HG02623 (cell line): ENCODE measurements at regions not wholly inside any gene's neighbourhood (a gene's known extent, or its start where the extent isn't known, plus 50 kb on each side); places are given as distances from the start of the nearest gene placed in this dataset.
A peak's percentile ranks its signal among the peaks of the same experiment; 100 is the strongest.
"Not testable (repeated sequence)": the region's sequence is repeated elsewhere in the genome, so short reads cannot be mapped to it uniquely, and the experiment has no call there.

Experiments
- ATAC-seq: cut with Tn5 transposase; IDR thresholded peaks from one replicate; pipeline ENCODE4 v1.9.1; 2021; ENCODE audit warnings: moderate library complexity; ENCODE audit not compliant: unreplicated experiment

DNA sequence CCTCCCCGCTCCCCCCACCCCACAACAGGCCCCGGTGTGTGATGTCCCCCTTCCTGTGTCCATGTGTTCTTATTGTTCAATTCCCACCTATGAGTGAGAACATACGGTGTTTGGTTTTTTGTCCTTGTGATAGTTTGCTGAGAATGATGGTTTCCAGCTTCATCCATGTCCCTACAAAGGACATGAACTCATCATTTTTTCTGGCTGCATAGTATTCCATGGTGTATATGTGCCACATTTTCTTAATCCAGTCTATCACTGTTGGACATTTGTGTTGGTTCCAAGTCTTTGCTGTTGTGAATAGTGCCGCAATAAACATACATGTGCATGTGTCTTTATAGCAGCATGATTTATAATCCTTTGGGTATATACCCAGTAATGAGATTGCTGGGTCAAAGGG is 104.3 kb downstream of the MTPN start:
- ATAC-seq = not testable (repeated sequence)

DNA sequence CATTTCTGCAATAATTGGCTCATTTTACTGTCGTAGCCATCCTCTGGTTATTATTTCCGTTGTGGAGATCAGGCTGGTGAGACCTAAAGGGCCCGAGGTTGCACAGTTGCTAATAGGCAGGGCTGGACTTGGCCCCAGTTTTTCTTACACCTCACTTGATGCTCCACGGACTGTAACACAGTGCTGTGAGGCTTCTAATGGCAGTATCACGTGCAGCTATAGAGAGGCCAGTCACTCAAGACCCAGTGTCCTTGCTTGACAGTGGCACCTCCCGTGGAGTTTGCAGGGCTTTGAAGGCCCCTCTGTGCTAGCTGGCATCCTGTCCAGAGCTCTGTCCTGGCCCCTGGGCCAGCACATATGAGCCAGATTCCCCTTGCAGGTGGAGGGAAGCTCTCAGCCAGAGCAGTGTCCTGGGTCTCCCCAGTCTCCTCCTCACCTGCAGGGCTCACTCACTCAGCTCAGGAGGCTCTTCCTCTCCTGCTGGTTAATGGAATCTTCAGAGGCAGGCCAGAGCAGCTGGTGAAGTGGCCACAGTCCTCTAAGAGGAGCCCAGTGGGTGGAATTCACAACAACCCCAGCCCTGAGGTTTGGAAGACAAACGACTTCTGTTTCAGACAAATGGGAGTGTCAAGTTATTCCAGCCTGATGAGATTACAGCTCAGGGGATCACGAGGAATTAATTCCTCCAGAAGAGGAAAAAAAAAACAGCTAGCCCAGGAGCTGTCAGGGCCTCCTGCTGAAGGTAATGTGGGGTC is 114.2 kb upstream of the FAM180A start:
- ATAC-seq = no peak

DNA sequence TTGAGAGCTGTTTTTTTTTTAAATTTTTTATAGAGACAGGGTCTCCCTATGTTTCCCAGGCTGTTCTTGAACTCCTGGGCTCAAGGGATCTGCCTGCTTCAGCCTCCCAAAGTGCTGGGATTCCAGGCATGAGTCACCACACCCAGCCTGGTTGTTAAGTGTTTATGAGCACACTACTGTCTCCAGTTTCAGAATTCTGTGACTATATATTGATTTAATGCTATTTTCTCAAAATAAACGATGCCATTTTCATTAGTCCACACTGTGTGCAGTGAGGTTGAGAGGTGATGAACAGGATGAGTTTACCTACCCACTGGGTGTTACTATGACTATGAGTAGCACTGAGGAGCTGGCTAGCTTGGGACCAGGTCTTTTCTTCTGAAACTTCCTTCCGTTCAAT is 110.9 kb upstream of the FAM180A start:
- no peak for ATAC-seq

DNA sequence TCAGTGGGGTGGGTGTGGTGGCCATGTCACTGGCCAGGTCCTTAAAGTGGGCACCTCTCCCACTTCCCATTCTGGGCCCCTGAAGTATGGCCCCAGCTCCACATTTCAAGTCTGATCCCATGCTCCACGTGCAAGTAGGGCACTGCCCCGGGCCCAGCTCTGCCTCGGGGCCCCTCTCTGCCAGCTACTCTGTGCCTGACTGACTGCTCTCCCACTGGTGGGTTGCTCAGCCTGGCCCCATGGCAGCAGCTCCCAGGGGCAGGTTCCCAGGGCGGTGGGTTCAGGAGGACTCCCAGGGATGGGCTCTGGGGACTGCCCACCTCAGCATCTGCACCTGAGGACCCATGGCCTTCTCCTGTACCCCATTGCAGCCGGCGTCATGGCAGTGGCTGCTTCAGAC is 110.2 kb upstream of the FAM180A start:
- no peak for ATAC-seq

DNA sequence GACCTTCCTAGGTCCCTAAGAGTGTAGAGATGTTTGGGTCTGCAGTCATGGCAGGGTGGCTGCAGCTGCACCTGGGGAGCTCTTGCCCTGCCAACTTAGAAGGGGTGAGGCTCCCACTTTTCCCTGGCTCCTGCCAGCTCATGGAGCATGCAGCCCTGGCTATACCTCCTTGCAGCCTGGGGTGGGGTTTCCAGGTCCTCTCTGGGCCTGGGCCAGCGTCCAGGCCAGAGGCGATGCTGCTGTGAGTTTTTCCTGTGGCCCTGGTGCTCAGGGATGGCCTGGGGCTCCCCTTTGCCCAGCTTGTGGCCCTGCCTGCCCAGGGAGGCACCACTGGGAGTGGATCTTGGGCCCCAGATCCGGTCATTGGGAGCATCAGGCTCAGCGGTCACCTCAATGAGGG is 109.8 kb upstream of the FAM180A start:
- ATAC-seq = no peak

DNA sequence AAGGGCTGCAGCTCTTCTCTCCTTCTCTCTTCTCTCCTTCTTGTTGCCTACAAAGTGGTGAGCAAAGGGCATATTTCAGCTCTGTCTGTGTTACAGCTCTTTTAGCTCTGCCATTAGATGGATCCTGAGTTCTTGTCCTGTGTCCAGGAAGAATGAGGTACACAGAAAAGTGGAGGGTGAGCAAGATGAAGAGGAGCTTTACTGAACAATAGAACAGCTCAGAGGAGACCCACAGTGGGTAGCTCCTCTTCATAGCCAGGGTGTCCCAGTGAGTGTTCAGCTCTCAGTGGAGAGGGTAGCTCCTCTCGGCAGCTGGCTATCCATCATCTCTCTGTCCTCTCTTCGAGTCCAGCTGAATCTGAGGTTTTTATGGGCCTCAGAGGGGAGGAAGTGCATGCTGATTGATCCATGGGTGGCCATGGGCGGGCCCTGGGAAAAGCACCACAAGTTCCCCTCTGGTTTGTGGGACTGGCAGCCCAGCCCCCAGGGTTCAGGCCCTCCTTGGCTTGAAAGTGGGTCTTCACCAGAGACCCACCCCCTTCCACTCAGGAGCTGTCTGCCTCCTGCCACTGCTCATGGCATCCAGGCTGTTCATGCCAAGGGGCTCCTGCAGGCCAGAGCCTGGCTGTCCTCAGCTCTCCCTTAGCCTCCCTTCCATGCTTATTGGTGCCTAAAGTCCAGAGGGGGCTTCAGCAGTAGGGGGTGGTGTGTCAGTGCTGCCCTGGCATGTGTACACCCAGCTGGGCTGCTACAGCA is 109.1 kb upstream of the FAM180A start:
- ATAC-seq = no peak

DNA sequence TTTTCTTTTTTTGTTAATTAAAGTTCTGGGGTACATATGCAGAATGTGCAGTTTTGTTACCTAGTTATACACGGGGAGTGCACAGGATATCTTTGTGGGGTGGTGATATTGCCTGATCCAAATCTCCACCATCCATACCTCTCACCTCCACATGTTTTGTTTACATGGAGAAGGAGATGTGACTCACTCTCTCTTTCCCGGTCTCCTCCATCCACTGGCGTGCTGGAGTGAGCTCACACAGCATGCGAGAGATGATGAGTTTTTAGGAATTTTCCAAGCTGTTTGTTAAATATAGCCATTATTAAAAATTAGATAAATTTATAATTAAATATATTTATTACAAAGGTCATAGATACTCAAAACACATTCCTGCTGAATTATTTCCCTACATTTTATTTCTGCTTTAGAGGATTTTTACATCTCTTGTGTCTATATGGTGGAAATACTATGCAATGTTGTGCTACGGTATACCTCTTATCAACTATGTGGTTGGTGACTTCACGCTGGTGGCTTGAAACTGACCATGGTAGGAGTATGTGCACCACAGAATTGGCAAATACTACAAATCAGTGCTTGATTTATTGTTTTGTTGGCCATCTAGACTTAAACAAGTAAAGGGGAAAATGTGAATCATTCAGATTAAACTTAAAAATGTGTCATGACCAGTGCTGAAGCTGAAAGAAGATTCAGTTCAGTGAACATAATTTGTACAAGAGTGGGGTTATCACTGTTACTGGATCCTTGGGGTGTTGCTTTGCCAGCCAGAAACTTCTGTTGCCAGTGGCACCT is 107.9 kb upstream of the FAM180A start:
- no peak for ATAC-seq

DNA sequence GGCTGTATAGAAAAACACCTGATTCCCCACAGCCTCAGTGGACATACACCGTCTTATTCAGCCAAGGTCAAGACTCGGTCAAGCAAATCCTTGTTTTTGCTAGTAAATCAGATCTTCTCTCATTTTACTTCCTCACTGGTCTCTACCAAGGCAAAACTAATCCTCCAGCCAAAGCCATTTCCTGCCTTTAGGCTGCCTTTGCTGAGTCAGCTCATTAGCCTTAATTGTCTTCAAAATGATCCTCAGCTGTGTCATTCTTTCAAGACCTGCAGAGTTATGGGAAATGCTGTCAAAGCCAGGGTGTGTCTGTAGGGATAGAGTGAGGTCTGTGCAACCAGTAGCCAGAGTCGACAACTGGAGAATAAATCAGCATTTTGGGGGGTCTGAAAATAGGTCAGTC is 107.2 kb upstream of the FAM180A start:
- ATAC-seq = no peak

DNA sequence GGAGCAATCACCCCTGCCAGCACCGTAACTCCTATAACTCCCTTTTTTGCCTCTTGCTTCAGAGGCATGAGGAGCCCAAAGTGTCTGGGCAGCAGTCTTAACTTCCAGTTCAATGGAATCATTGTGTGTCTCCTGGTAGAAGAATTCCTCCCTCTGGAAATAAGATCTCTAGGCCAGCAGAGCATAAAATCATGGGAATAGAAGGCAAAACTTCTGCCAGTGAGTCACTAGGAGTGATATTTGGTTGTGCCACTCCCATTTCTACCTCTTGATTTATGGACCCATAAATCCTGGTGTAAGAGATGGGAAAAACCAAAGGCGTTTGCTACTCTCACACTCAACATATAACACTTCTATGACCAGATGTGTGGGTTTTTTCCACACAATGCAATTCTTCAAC is 104.9 kb upstream of the FAM180A start:
- ATAC-seq = no peak

DNA sequence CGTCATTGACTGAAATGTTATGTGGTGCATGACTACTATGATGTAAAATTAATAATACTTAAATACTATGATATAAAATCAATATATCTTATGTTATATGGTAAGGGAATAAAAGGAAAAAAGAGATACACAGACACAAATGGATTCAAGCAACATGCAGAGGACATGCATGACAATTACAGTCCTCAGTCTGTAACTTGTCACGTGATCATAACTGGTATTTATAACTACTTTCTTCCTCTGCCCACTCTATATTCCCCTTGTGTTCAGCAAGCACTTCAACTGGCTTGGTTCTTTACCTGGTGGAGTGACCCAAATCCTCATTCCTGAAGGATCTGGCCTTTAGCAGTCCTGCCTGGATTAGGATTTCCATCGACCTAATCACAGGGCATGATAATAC is 104.4 kb upstream of the FAM180A start:
- ATAC-seq = no peak

DNA sequence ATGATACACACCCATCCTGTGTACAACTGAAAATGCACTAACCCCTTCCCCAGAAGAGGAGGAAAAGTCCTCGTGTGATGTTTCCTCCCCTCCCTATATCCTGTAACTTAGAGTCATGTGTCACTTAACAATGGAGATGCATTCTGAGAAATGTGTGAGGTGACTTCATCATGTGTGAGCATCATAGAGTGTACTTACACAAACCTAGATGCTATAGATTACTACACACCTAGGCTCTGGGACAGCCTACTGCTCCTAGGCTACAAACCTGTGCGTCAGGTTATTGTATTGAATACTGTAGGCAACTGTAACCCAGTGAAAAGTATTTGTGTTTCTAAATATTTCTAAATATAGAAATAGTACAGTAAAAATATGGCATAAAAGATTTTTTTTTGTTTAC is 98.6 kb upstream of the FAM180A start:
- ATAC-seq = no peak

DNA sequence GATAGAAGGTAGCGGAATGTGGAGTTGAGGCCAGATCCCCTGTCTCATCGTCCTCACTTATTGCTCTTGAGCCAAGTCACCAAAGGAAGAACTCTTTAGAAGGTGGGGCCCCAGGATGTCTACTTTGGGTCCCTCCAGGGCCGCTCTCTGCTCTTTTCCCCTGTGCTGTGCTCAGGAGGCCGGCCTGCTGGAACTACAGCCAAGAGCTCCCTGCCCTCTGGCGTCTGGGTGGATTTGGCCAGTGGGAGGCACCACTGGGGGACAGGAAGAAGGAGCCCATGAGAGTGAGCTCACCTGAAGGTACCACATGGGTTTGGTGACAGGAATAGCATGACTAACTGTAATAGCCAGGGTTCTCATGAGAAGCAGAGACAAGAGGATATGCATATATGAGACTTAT is 97.7 kb upstream of the FAM180A start:
- ATAC-seq = no peak

DNA sequence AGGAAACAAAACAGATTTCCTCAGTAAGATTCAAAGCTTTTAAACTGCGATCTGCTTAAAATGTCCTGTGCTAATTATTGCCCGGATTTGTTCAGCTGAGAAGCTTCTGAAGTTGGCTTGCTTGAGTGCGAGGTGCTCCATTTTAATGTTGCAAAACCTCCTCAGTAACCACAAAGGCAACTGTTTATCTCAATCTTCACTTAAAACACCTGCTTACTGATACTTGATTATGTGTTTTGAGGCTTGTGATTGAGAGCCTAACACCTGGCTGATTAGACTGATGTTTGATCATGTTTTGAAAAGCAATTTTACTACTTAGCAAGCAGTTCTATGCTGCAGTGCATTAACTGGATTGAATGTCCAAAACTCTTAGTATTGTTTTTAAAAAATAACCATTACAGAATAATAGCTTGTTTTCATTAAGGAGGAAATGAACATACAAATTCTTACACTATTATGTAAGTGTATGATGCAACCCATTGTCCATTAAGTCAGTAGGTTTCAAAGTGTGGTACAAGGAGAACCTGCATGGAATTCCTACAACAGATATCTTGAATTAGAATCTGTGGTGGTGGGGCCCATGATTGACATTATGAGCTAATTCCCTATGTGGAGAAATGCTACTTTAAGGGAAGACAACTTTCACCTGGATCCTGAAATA is 96.9 kb upstream of the FAM180A start:
- no peak for ATAC-seq

DNA sequence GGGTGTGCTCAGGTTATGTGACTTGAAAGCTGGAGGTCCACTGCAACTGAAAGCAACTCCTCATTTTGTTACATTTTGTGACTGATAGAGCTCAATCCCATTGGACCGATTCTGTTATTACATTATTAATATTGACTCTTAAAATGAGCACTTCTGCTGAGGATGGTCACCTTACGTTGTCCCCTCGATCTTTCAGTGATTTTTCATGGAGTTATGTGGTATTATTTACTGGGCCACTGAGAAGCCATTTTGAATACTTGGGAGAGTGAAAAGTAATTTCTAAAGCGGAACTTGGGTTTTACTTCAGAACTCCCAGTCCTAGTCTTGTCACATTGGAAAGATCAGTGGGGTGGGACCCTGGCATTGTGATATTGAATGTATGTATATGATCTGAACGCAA is 96.3 kb upstream of the FAM180A start:
- no peak for ATAC-seq

DNA sequence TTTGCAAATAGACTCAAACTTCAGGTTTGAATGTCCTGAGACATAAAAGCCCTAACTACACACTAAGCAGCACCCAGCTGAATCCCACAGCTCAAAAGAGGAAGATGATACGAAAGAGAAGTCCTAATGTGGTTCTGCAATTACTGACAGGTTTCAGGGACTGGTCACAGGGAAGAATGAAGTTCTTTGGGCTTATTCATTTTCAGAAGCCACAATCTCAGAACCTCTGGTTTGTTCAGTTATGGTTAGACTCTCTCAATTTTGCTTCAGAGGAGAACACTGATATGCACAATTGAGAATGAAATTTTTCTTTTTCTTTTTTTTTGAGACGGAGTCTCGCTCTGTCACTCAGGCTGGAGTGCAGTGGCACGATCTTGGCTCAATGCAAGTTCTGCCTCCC is 94.6 kb upstream of the FAM180A start:
- peak; percentile 95 for ATAC-seq

DNA sequence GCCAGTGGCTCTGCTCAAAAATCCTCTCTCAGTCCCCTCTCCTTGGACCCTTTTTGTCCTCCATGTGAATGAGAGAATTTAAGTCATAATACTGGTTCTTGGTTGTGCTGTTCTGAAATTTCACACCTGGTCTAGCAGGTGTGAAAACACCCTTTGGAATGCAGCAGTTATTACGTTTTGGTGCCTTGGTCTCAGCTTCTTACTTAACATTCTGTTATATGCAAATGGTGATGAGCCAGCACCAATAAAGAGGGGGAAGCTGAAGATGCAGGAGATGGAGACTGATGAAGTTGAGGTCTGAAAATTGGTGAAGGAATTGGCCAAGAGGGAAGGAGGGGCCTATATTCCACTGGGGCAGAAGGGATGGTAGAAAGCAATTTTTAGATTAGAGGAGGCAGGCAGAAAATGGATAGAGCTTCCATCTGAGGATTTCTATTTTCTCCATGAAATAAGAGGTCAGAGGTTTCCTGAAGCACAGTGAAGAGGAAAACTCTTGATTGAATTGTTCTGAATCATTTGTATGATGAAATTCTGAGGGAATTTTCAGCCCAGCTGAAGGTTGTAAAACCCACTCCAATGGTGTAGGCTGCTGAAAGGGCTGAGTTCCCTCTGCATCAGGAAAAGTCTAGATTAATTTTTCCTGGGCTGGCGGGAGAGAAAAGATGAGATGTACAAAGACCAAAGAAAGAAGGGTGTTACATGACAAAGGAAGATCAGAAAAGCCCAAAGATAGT is 94.0 kb upstream of the FAM180A start:
- ATAC-seq = no peak

DNA sequence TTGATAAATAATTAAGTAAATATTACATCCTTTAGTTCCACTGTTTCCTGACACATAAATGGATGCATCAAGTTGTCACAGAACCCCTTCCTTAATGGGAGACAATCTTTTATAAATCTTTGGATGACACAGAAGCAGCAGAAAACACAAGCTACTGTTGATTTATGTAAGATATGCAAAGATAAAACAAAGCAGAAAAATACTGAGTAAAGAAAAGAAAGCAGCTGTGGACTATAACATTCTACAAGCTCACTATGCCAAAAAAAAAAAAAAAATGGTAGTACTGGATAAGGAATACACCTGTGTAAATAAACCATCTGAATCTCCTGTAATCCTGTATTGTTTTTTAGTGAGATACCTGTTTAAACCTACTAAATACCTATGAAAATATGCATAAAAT is 92.0 kb upstream of the FAM180A start:
- no peak for ATAC-seq

DNA sequence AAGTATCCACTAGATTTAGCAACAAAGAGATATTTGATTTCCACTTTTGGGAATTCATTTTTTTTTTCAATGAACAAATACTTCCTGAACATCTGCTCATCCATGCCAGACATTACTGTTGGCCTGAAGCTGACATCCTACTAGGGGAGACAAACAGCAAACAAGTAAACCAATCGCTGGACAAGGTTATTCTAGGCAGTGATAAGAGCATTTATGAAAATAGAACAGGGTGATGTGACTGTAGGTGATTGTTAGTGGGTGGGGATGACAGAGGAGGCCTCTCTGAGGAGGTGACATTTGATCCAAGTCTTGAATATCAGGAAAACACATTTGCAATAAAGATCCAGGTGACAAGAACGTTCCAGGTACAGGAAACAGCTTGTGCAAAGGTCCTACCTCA is 89.1 kb upstream of the FAM180A start:
- no peak for ATAC-seq

DNA sequence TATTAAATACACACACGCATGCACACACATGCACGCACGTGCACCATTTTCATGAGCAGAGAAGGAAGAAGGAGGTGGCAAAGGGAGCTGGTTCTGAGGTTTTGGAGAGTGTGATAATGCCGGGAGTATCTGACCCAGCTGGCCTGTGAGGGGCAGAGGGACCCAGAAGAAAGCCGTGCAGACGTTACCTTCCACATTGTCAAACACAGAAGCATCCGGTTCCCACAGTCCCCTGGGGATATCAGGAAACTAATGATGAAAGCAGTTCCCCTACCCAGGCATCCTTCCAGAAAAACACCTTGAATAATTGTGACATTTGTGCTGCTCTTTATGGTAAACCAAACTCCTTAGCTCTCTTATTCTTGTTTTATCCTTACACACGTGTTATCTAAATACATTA is 85.7 kb upstream of the FAM180A start:
- ATAC-seq = no peak

DNA sequence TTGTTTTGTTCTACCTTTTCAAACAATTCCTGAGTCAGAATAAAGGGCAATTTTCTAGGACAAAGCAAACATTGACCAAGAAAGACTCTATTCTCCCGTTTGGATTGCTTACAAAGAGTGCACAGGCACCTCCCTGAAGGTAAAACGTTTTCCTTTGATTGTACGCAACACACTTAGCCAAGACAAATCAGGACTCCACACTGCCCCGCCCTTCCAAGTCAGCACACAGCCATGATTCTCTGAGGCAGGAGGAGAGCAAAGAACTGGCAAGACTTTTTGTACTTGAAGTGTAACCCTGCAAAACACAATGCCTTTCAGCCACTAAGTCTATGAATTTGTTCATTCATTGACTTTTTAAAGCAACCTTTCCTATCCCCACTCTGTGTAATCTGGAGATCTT is 85.0 kb upstream of the FAM180A start:
- ATAC-seq = no peak
